GM23338 (cell line): ENCODE measurements at regions not wholly inside any gene's neighbourhood (a gene's known extent, or its start where the extent isn't known, plus 50 kb on each side); places are given as distances from the start of the nearest gene placed in this dataset.

ENCODE experiments used
- ATAC-seq: fragments of 200-7000 bp; cut with Tn5 transposase; 3 replicates; pipeline ENCODE4 v1.9.1; 2020
- DNase-seq: peaks from one replicate; pipeline ENCODE4 v3.0.0-alpha.2; 2015; ENCODE audit warnings: low spot score
- H2AFZ ChIP-seq: fragments of 200-600 bp; sonication (generic); 2 replicates; pipeline ENCODE4 v1.8.0; 2016; ENCODE audit warnings: antibody characterized with exemption, mild to moderate bottlenecking, moderate library complexity
- H3F3A ChIP-seq: fragments of 200-600 bp; sonication (generic); replicated peaks from 2 replicates; pipeline ENCODE4 v1.8.0; 2017; ENCODE audit warnings: antibody characterized with exemption, mixed run types, low read depth
- H3K27ac ChIP-seq: fragments of 200-600 bp; sonication (generic); 2 replicates; pipeline ENCODE4 v1.6.1; 2016; ENCODE audit warnings: low read depth
- H3K27me3 ChIP-seq: fragments of 200-600 bp; sonication (generic); 2 replicates; pipeline ENCODE4 v1.8.0; 2016; ENCODE audit warnings: mild to moderate bottlenecking, mixed run types, moderate library complexity; ENCODE audit not compliant: insufficient read depth
- H3K36me3 ChIP-seq: fragments of 200-600 bp; sonication (generic); 2 replicates; pipeline ENCODE4 v1.8.0; 2016; ENCODE audit warnings: mild to moderate bottlenecking; ENCODE audit not compliant: insufficient read depth
- H3K4me1 ChIP-seq: fragments of 200-600 bp; sonication (generic); 2 replicates; pipeline ENCODE4 v1.8.0; 2016; ENCODE audit warnings: mild to moderate bottlenecking, moderate library complexity; ENCODE audit not compliant: insufficient read depth
- H3K4me2 ChIP-seq: fragments of 200-600 bp; sonication (generic); 2 replicates; pipeline ENCODE4 v1.7.1; 2017; ENCODE audit warnings: mixed run types
- H3K4me3 ChIP-seq: fragments of 200-600 bp; sonication (generic); 2 replicates; pipeline ENCODE4 v1.6.1; 2016; ENCODE audit warnings: mixed run types
- H3K79me2 ChIP-seq: fragments of 200-600 bp; sonication (generic); replicated peaks from 2 replicates; pipeline ENCODE4 v1.8.0; 2017; ENCODE audit warnings: mild to moderate bottlenecking; ENCODE audit not compliant: insufficient read depth
- H3K9me2 ChIP-seq: fragments of 200-600 bp; sonication (generic); 2 replicates; pipeline ENCODE4 v1.8.0; 2017; ENCODE audit not compliant: insufficient read depth
- H4K20me1 ChIP-seq: fragments of 200-600 bp; sonication (generic); replicated peaks from 2 replicates; pipeline ENCODE4 v1.8.0; 2017; ENCODE audit warnings: mild to moderate bottlenecking; ENCODE audit not compliant: insufficient read depth
- H3K27ac Mint-ChIP-seq: 2 replicates; pipeline ENCODE4 v1.8.0; 2020; ENCODE audit warnings: inconsistent platforms, mild to moderate bottlenecking, moderate library complexity, mixed read lengths
- H3K27me3 Mint-ChIP-seq: 3 replicates; pipeline ENCODE4 v1.8.0; 2022; ENCODE audit warnings: low read depth, mild to moderate bottlenecking, moderate library complexity, mixed read lengths, inconsistent platforms; ENCODE audit not compliant: insufficient read depth, poor library complexity
- H3K36me3 Mint-ChIP-seq: 3 replicates; pipeline ENCODE4 v1.8.0; 2021; ENCODE audit warnings: low read depth, mild to moderate bottlenecking, inconsistent platforms, moderate library complexity, mixed read lengths
- H3K4me1 Mint-ChIP-seq: 3 replicates; pipeline ENCODE4 v1.8.0; 2020; ENCODE audit warnings: mild to moderate bottlenecking, inconsistent platforms, mixed read lengths
- H3K4me3 Mint-ChIP-seq: 3 replicates; pipeline ENCODE4 v1.8.0; 2021; ENCODE audit warnings: moderate library complexity, mild to moderate bottlenecking, inconsistent platforms, mixed read lengths
- H3K9me3 Mint-ChIP-seq: 3 replicates; pipeline ENCODE4 v1.8.0; 2020; ENCODE audit warnings: moderate library complexity, mild to moderate bottlenecking, inconsistent platforms, mixed read lengths
- CREB1 ChIP-seq: fragments of 250-450 bp; sonication (Bioruptor Pico); IDR thresholded peaks from 2 replicates; pipeline ENCODE4 v1.5.0; 2020; ENCODE audit warnings: low read depth, mild to moderate bottlenecking, moderate library complexity
- EZH2 ChIP-seq: fragments of 200-600 bp; sonication (generic); IDR thresholded peaks from one replicate; pipeline ENCODE4 v1.8.0; 2017; ENCODE audit warnings: antibody characterized with exemption, mild to moderate bottlenecking, low read depth; ENCODE audit not compliant: unreplicated experiment
- EZH2phosphoT487 ChIP-seq: fragments of 200-600 bp; sonication (generic); IDR thresholded peaks from one replicate; pipeline ENCODE4 v1.8.1; 2018; ENCODE audit warnings: antibody characterized with exemption; ENCODE audit not compliant: unreplicated experiment
- JUNB ChIP-seq: IDR thresholded peaks from one replicate; pipeline ENCODE4 v1.6.1; 2016; ENCODE audit warnings: antibody characterized with exemption; ENCODE audit not compliant: unreplicated experiment
- NANOG ChIP-seq: IDR thresholded peaks from 2 replicates; pipeline ENCODE4 v1.6.1; 2016; ENCODE audit warnings: antibody characterized with exemption, borderline replicate concordance
- POLR2AphosphoS5 ChIP-seq: IDR thresholded peaks from 2 replicates; pipeline ENCODE4 v1.6.1; 2016; ENCODE audit warnings: antibody characterized with exemption, low read depth
- STAT1 ChIP-seq: IDR thresholded peaks from one replicate; pipeline ENCODE4 v1.6.1; 2016; ENCODE audit warnings: antibody characterized with exemption; ENCODE audit not compliant: unreplicated experiment
- ZNF114 ChIP-seq: fragments of 250-450 bp; sonication (Bioruptor Pico); IDR thresholded peaks from 2 replicates; pipeline ENCODE4 v1.5.0; 2020; ENCODE audit warnings: mild to moderate bottlenecking, moderate library complexity
- ZNF331 ChIP-seq: fragments of 250-450 bp; sonication (Bioruptor Pico); IDR thresholded peaks from 2 replicates; pipeline ENCODE4 v1.5.0; 2020; ENCODE audit warnings: low read depth, mild to moderate bottlenecking, moderate library complexity
- TF ChIP-seq, protein P1 (sequence below): fragments of 250-450 bp; sonication (Bioruptor Pico); IDR thresholded peaks from 2 replicates; pipeline ENCODE4 v1.5.0; 2020; ENCODE audit warnings: mild to moderate bottlenecking, moderate library complexity
- TF ChIP-seq, protein P2 (sequence below), 2 experiments: fragments of 200-600 bp in 1 of 2; sonication (generic) in 1 of 2; conservative IDR thresholded peaks; 2 replicates each; pipeline versions ENCODE4 v1.5.1 to v1.6.1; 2016 to 2017; ENCODE audit warnings: antibody characterized with exemption in 2 of 2, low read depth in 2 of 2, mild to moderate bottlenecking in 2 of 2, moderate library complexity in 1 of 2
- TF ChIP-seq, protein P3 (sequence below): IDR thresholded peaks from 2 replicates; pipeline ENCODE4 v1.6.1; 2016; ENCODE audit warnings: antibody characterized with exemption
- TF ChIP-seq, protein P4 (sequence below): IDR thresholded peaks from one replicate; pipeline ENCODE4 v1.6.1; 2018; ENCODE audit warnings: antibody characterized with exemption; ENCODE audit not compliant: unreplicated experiment

DNA sequence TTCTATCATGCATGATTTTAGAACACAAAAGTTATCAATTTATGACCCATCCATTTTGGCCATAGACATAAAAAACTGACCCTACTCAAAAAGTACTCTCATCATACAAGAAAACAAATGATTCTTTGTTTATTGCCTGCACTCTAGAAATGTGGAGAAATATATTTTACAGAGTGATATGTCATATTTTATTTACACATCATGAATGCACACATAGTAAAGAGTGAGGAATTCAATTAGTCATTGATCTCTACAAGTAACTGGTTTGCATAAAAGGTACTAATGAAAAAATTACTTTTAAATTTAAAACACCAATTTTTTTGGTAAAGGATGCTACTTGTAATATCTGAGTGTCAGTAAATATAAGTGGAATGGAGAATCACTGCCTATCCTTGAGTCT is 242.5 kb upstream of the FAT4 start:
- Mint-ChIP-seq H3K36me3 (no peaks in the 10 kb centered on the region), H3K27me3 (no peaks in the 10 kb centered on the region), H3K9me3 (no peaks in the 10 kb centered on the region), H3K27ac (no peak overlapping the region), H3K4me3 (no peak overlapping the region), H3K4me1 (peaks cover 10% of the 10 kb centered on the region; the same call in 2 of the 3 replicates)
- DNase-seq, result no peak
- H3K4me3 ChIP-seq, result no peak overlapping the region
- H3K9me2 ChIP-seq, result no peaks in the 10 kb centered on the region
- no peaks in the 10 kb centered on the region for H3F3A ChIP-seq
- no peaks in the 10 kb centered on the region for H3K79me2 ChIP-seq
- H2AFZ ChIP-seq, result no peak overlapping the region
- no peaks in the 10 kb centered on the region for H3K36me3 ChIP-seq
- peaks cover 9% of the 10 kb centered on the region; the same call in 1 of the 2 replicates for H3K4me1 ChIP-seq
- no peaks in the 10 kb centered on the region for H3K27me3 ChIP-seq
- H4K20me1 ChIP-seq, result no peaks in the 10 kb centered on the region
- no peak overlapping the region for H3K27ac ChIP-seq
- TF ChIP-seq POLR2AphosphoS5 (no peak), EZH2phosphoT487 (no peak), ZNF331 (CRISPR knock-in tag) (no peak), EZH2 (no peak), JUNB (no peak), STAT1 (no peak), ZNF114 (CRISPR knock-in tag) (no peak), NANOG (no peak), CREB1 (CRISPR knock-in tag) (no peak)
- TF ChIP-seq, protein P1, sequence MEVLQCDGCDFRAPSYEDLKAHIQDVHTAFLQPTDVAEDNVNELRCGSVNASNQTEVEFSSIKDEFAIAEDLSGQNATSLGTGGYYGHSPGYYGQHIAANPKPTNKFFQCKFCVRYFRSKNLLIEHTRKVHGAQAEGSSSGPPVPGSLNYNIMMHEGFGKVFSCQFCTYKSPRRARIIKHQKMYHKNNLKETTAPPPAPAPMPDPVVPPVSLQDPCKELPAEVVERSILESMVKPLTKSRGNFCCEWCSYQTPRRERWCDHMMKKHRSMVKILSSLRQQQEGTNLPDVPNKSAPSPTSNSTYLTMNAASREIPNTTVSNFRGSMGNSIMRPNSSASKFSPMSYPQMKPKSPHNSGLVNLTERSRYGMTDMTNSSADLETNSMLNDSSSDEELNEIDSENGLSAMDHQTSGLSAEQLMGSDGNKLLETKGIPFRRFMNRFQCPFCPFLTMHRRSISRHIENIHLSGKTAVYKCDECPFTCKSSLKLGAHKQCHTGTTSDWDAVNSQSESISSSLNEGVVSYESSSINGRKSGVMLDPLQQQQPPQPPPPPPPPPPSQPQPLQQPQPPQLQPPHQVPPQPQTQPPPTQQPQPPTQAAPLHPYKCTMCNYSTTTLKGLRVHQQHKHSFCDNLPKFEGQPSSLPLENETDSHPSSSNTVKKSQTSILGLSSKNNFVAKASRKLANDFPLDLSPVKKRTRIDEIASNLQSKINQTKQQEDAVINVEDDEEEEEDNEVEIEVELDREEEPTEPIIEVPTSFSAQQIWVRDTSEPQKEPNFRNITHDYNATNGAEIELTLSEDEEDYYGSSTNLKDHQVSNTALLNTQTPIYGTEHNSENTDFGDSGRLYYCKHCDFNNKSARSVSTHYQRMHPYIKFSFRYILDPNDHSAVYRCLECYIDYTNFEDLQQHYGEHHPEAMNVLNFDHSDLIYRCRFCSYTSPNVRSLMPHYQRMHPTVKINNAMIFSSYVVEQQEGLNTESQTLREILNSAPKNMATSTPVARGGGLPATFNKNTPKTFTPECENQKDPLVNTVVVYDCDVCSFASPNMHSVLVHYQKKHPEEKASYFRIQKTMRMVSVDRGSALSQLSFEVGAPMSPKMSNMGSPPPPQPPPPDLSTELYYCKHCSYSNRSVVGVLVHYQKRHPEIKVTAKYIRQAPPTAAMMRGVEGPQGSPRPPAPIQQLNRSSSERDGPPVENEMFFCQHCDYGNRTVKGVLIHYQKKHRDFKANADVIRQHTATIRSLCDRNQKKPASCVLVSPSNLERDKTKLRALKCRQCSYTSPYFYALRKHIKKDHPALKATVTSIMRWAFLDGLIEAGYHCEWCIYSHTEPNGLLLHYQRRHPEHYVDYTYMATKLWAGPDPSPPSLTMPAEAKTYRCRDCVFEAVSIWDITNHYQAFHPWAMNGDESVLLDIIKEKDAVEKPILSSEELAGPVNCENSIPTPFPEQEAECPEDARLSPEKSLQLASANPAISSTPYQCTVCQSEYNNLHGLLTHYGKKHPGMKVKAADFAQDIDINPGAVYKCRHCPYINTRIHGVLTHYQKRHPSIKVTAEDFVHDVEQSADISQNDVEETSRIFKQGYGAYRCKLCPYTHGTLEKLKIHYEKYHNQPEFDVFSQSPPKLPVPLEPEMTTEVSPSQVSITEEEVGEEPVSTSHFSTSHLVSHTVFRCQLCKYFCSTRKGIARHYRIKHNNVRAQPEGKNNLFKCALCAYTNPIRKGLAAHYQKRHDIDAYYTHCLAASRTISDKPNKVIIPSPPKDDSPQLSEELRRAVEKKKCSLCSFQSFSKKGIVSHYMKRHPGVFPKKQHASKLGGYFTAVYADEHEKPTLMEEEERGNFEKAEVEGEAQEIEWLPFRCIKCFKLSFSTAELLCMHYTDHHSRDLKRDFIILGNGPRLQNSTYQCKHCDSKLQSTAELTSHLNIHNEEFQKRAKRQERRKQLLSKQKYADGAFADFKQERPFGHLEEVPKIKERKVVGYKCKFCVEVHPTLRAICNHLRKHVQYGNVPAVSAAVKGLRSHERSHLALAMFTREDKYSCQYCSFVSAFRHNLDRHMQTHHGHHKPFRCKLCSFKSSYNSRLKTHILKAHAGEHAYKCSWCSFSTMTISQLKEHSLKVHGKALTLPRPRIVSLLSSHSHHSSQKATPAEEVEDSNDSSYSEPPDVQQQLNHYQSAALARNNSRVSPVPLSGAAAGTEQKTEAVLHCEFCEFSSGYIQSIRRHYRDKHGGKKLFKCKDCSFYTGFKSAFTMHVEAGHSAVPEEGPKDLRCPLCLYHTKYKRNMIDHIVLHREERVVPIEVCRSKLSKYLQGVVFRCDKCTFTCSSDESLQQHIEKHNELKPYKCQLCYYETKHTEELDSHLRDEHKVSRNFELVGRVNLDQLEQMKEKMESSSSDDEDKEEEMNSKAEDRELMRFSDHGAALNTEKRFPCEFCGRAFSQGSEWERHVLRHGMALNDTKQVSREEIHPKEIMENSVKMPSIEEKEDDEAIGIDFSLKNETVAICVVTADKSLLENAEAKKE, result no peak
- TF ChIP-seq, protein P2, sequence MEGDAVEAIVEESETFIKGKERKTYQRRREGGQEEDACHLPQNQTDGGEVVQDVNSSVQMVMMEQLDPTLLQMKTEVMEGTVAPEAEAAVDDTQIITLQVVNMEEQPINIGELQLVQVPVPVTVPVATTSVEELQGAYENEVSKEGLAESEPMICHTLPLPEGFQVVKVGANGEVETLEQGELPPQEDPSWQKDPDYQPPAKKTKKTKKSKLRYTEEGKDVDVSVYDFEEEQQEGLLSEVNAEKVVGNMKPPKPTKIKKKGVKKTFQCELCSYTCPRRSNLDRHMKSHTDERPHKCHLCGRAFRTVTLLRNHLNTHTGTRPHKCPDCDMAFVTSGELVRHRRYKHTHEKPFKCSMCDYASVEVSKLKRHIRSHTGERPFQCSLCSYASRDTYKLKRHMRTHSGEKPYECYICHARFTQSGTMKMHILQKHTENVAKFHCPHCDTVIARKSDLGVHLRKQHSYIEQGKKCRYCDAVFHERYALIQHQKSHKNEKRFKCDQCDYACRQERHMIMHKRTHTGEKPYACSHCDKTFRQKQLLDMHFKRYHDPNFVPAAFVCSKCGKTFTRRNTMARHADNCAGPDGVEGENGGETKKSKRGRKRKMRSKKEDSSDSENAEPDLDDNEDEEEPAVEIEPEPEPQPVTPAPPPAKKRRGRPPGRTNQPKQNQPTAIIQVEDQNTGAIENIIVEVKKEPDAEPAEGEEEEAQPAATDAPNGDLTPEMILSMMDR (conservative IDR thresholded peaks at IDR 0.05; ENCODE audit: low read depth in 2 of 2), result no peak
- TF ChIP-seq, protein P3, sequence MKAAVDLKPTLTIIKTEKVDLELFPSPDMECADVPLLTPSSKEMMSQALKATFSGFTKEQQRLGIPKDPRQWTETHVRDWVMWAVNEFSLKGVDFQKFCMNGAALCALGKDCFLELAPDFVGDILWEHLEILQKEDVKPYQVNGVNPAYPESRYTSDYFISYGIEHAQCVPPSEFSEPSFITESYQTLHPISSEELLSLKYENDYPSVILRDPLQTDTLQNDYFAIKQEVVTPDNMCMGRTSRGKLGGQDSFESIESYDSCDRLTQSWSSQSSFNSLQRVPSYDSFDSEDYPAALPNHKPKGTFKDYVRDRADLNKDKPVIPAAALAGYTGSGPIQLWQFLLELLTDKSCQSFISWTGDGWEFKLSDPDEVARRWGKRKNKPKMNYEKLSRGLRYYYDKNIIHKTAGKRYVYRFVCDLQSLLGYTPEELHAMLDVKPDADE, result no peak
- TF ChIP-seq, protein P4, sequence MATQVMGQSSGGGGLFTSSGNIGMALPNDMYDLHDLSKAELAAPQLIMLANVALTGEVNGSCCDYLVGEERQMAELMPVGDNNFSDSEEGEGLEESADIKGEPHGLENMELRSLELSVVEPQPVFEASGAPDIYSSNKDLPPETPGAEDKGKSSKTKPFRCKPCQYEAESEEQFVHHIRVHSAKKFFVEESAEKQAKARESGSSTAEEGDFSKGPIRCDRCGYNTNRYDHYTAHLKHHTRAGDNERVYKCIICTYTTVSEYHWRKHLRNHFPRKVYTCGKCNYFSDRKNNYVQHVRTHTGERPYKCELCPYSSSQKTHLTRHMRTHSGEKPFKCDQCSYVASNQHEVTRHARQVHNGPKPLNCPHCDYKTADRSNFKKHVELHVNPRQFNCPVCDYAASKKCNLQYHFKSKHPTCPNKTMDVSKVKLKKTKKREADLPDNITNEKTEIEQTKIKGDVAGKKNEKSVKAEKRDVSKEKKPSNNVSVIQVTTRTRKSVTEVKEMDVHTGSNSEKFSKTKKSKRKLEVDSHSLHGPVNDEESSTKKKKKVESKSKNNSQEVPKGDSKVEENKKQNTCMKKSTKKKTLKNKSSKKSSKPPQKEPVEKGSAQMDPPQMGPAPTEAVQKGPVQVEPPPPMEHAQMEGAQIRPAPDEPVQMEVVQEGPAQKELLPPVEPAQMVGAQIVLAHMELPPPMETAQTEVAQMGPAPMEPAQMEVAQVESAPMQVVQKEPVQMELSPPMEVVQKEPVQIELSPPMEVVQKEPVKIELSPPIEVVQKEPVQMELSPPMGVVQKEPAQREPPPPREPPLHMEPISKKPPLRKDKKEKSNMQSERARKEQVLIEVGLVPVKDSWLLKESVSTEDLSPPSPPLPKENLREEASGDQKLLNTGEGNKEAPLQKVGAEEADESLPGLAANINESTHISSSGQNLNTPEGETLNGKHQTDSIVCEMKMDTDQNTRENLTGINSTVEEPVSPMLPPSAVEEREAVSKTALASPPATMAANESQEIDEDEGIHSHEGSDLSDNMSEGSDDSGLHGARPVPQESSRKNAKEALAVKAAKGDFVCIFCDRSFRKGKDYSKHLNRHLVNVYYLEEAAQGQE, result no peak
- H3K4me2 ChIP-seq, result no peak overlapping the region
- no peak for ATAC-seq
